ENCODE measurements at regions not wholly inside any gene's neighbourhood (a gene's known extent, or its start where the extent isn't known, plus 50 kb on each side); places are given as distances from the start of the nearest gene placed in this dataset.

GRCh38 chr6:10210052-10210451 is 204.8 kb downstream of the TFAP2A start:
- TF ChIP-seq FOXP2 (optimal IDR thresholded peaks at IDR 0.05; ENCODE audit: borderline replicate concordance, extremely low read depth, extremely low read length, insufficient read depth): no peak
- TF ChIP-seq SIN3A (IDR thresholded peaks at IDR 0.05; ENCODE audit: borderline replicate concordance, insufficient read depth, low read length): no peak
- TF ChIP-seq TAF1 (IDR thresholded peaks at IDR 0.05; ENCODE audit: borderline replicate concordance, insufficient read depth, low read length): no peak

- TF ChIP-seq POLR2AphosphoS5 (IDR thresholded peaks at IDR 0.05; ENCODE audit: low read depth, low read length) (no peak), SIN3A (IDR thresholded peaks at IDR 0.05; ENCODE audit: borderline replicate concordance, insufficient read depth, low read length) (no peak), TAF1 (IDR thresholded peaks at IDR 0.05; ENCODE audit: borderline replicate concordance, insufficient read depth, low read length) (no peak), FOXP2 (optimal IDR thresholded peaks at IDR 0.05; ENCODE audit: borderline replicate concordance, extremely low read depth, extremely low read length, insufficient read depth) (no peak)
- TF ChIP-seq, protein P1, sequence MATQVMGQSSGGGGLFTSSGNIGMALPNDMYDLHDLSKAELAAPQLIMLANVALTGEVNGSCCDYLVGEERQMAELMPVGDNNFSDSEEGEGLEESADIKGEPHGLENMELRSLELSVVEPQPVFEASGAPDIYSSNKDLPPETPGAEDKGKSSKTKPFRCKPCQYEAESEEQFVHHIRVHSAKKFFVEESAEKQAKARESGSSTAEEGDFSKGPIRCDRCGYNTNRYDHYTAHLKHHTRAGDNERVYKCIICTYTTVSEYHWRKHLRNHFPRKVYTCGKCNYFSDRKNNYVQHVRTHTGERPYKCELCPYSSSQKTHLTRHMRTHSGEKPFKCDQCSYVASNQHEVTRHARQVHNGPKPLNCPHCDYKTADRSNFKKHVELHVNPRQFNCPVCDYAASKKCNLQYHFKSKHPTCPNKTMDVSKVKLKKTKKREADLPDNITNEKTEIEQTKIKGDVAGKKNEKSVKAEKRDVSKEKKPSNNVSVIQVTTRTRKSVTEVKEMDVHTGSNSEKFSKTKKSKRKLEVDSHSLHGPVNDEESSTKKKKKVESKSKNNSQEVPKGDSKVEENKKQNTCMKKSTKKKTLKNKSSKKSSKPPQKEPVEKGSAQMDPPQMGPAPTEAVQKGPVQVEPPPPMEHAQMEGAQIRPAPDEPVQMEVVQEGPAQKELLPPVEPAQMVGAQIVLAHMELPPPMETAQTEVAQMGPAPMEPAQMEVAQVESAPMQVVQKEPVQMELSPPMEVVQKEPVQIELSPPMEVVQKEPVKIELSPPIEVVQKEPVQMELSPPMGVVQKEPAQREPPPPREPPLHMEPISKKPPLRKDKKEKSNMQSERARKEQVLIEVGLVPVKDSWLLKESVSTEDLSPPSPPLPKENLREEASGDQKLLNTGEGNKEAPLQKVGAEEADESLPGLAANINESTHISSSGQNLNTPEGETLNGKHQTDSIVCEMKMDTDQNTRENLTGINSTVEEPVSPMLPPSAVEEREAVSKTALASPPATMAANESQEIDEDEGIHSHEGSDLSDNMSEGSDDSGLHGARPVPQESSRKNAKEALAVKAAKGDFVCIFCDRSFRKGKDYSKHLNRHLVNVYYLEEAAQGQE (IDR thresholded peaks at IDR 0.05; ENCODE audit: insufficient read depth in 1 of 2, low read depth in 2 of 2, low read length in 2 of 2): no peak
Observed at GRCh38 chr6:10205892-10206291, 209.0 kb downstream of the TFAP2A start.

DNA sequence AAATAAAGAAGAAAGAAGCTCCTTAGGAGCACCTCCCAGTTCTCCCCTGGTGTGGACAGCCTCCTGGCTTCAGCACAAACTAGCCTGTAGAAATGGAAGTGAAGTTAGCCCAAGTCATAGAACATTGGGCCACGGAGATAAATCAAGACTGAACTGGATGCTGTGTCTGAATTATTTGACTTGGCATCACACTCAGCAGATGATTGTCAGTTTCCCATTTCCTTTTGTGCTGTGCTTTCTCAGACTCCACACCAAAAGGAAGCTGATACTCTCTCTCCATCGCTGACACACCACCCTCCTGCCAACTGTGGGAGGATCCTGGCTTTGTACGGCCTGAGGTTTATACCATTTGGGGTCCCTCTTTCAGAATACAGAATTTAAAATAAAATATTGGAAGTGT is 209.8 kb downstream of the TFAP2A start:
- TF ChIP-seq, protein P1 (IDR thresholded peaks at IDR 0.05; ENCODE audit: insufficient read depth in 1 of 2, low read depth in 2 of 2, low read length in 2 of 2): peak in 1 of 2 experiments; percentile 28; a peak in 1 of 4 replicates
- no peak for TF ChIP-seq FOXP2 (optimal IDR thresholded peaks at IDR 0.05; ENCODE audit: borderline replicate concordance, extremely low read depth, extremely low read length, insufficient read depth)

DNA sequence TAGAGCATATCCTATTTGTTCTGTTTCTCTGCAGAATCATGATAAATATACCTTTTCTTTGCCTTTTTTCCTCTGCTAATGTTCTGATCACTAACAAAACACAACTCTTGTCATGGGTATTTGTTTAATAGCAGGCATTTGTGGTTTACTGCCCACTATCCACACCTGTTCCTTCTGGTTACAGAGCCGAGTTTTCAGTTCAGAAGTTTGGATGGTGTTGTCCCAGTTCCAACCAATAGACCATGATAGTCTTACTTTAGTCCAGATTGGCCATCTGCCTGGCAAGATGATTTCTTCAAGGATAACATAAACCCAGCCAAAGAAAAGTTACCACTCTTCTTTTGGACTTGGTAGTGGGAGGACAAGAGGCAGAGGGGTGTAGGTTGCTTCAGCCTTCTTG is 211.2 kb downstream of the TFAP2A start:
- TF ChIP-seq TAF1 (IDR thresholded peaks at IDR 0.05; ENCODE audit: borderline replicate concordance, insufficient read depth, low read length): no peak
- TF ChIP-seq FOXP2 (optimal IDR thresholded peaks at IDR 0.05; ENCODE audit: borderline replicate concordance, extremely low read depth, extremely low read length, insufficient read depth): no peak
- TF ChIP-seq POLR2AphosphoS5 (IDR thresholded peaks at IDR 0.05; ENCODE audit: low read depth, low read length): no peak
- TF ChIP-seq, protein P1 (IDR thresholded peaks at IDR 0.05; ENCODE audit: insufficient read depth in 1 of 2, low read depth in 2 of 2, low read length in 2 of 2): no peak
- no peak for TF ChIP-seq SIN3A (IDR thresholded peaks at IDR 0.05; ENCODE audit: borderline replicate concordance, insufficient read depth, low read length)

DNA sequence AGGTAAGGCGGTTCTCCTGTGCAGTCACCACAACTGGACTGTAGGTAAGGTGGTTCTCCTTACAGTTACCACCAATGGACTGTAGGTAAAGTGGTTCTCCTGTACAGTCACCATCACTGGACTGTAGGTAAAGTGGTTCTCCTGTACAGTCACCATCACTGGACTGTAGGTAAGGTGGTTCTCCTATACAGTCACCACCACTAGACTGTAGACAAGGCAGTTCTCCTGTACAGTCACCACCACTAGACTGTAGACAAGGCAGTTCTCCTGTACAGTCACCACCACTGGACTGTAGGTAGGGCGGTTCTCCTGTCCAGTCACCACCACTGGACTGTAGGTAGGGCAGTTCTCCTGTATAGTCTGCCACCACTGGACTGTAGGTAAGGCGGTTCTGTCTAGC is 212.3 kb downstream of the TFAP2A start:
- TF ChIP-seq, protein P1 (IDR thresholded peaks at IDR 0.05; ENCODE audit: insufficient read depth in 1 of 2, low read depth in 2 of 2, low read length in 2 of 2): no peak
- TF ChIP-seq SIN3A (IDR thresholded peaks at IDR 0.05; ENCODE audit: borderline replicate concordance, insufficient read depth, low read length) (no peak), FOXP2 (optimal IDR thresholded peaks at IDR 0.05; ENCODE audit: borderline replicate concordance, extremely low read depth, extremely low read length, insufficient read depth) (no peak), TAF1 (IDR thresholded peaks at IDR 0.05; ENCODE audit: borderline replicate concordance, insufficient read depth, low read length) (no peak), POLR2AphosphoS5 (IDR thresholded peaks at IDR 0.05; ENCODE audit: low read depth, low read length) (no peak)

Measured in PFSK-1 (cell line).